Retinal pigment epithelial cell (primary cell): ENCODE measurements at regions not wholly inside any gene's neighbourhood (a gene's known extent, or its start where the extent isn't known, plus 50 kb on each side); places are given as distances from the start of the nearest gene placed in this dataset.

ENCODE experiments used
- DNase-seq: peaks from one replicate; pipeline ENCODE4 v3.0.0-alpha.2; 2010; ENCODE audit warnings: low read depth
- H3K4me3 ChIP-seq: 2 replicates; pipeline ENCODE4 v1.5.1; 2011; ENCODE audit warnings: mild to moderate bottlenecking, low read length, control low read depth, moderate library complexity
- CTCF ChIP-seq: conservative IDR thresholded peaks from 2 replicates; pipeline ENCODE4 v1.5.1; 2011; ENCODE audit warnings: low read depth, low read length, control low read depth, inconsistent platforms

DNA sequence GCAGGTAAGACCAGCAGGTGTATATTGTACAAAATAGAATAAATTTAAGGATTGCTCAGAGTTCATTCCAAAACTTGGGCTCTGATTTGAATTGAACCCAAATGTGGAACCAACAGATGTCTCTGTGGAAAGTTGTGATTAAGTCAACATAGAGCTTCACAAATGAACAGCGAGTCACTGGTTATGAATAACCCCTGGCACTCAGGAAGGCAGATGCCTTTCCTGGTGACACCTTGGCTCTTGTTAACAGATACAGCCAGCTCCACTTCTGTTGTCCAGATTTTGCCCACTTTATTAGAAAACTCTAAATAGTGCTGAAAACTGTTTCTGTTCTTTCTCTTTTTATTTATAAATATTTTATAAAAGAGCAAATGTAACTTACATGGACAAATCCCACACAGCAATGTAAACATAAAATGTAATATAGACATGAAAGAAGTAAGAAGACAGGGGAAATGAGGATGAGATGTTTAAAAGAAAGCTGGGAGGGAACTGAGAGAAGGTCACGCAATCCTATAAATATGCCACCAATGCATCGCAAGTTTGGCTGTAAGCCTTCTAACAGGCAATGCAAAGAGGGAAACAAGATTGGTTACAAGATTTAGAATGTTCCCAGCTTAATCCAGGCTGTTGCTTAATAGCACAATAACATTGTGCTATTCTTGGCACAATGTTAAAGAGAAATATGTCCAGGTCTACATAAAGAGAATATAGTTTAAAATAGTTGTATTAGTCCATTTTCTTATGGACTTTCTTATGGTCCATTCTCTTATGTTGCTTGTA is 495.5 kb downstream of the TAFA4 start:
- no peak for TF ChIP-seq CTCF
- no peak for DNase-seq
- no peak overlapping the region for H3K4me3 ChIP-seq

GRCh38 chr3:68428495-68428894 is 503.9 kb downstream of the TAFA4 start:
- no peak for DNase-seq
- TF ChIP-seq CTCF, result no peak
- no peak overlapping the region for H3K4me3 ChIP-seq

DNA sequence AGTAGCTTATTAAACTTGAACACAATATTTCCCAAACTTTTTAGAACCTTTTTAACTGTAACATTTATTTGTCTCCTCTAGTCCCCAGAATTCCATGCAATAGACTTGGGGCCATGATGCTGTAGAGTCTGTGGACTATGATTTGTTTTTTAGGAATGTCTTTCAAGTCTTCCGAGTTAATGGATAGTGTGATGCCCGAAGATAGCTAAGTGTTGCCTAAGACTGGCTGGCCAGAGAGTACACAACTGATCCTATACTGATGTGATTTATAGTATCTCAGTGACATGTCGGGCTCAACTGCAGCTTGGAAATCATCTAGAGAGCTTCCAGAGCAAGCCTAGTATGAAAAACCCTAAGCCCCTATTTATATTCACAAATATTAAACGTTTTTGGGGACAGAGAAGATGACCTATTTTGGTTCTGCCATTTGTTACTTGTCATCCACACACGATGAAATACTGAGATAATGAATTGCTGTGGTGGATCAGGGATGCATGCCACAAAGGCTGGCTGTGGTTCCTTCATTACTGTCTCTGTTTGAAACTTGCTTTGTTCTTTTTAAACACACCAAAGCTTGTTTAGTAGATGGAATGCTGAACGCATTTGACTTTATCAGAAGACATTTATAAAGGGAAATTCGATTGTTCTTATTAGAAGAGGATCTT is 507.4 kb downstream of the TAFA4 start:
- no peak for TF ChIP-seq CTCF
- DNase-seq, result no peak

GRCh38 chr3:68408626-68409025 is 523.7 kb downstream of the TAFA4 start:
- H3K4me3 ChIP-seq, result no peak overlapping the region
- no peak for DNase-seq
- TF ChIP-seq CTCF, result no peak

More for the DNA sequence above, 507.4 kb downstream of the TAFA4 start:
- H3K4me3 ChIP-seq, result no peak overlapping the region

GRCh38 chr3:68403741-68404140 is 528.6 kb downstream of the TAFA4 start:
- DNase-seq, result no peak
- TF ChIP-seq CTCF, result no peak
- H3K4me3 ChIP-seq, result no peak overlapping the region

DNA sequence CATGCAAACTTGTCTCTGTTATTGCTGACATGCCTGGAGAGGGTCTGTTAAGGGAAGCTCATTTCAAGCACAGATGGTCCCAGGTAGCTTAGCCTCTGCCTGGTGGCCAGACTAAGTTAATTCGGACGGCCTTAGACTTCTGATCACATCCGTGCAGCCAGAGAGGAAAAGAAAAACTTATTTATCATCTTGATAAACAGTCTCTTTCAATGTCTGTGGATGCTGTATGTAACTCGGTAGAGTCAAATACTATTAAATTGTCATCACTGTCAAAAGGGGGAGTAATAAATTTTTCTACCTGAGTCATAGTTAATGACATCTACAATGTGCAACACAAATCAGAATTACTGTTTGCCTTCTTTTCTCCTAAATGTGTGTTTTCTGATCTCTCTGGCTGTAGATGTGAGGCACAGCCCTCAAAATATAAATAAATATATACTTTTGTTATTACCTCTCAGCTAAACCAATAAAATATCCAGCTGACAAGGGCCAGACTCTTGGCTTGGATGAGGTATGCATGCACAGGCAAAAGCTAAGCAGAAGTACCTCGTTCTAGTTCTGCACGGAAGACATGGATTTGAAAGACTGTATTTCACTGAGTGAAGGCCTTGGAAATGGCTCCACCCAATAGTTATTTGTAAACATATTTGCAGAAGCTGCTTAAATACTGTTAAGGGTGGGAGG is 530.0 kb downstream of the TAFA4 start:
- no peak for DNase-seq
- H3K4me3 ChIP-seq, result no peak overlapping the region

More for the DNA sequence above, 530.0 kb downstream of the TAFA4 start:
- no peak for TF ChIP-seq CTCF
